Liver (tissue), 8 donors: ENCODE measurements at regions not wholly inside any gene's neighbourhood (a gene's known extent, or its start where the extent isn't known, plus 50 kb on each side); places are given as distances from the start of the nearest gene placed in this dataset.

Experiments
- DNase-seq: peaks from one replicate; pipeline ENCODE4 v3.0.0-alpha.2; 2017; ENCODE audit warnings: low spot score
- H3K27ac ChIP-seq, 2 donors: one replicate each; pipeline ENCODE4 v1.7.0; 2013; ENCODE audit warnings: inconsistent platforms in 2 of 2, low read length in 2 of 2, control low read depth in 1 of 2, low read depth in 1 of 2, mild to moderate bottlenecking in 1 of 2
- H3K27me3 ChIP-seq, 4 donors: one replicate each; pipeline versions ENCODE4 v1.6.1 to v1.7.0; 2013; ENCODE audit warnings: low read length in 3 of 4, inconsistent platforms in 1 of 4, mild to moderate bottlenecking in 1 of 4, moderate library complexity in 1 of 4; ENCODE audit not compliant: control insufficient read depth in 4 of 4, insufficient read depth in 4 of 4
- H3K36me3 ChIP-seq, 4 donors: one replicate each; pipeline versions ENCODE4 v1.6.1 to v1.7.0; 2013; ENCODE audit warnings: low read length in 3 of 4, mild to moderate bottlenecking in 3 of 4, low read depth in 1 of 4, moderate library complexity in 1 of 4; ENCODE audit not compliant: control insufficient read depth in 4 of 4, insufficient read depth in 3 of 4
- H3K4me1 ChIP-seq, 4 donors: one replicate each; pipeline versions ENCODE4 v1.6.1 to v1.7.0; 2013; ENCODE audit warnings: low read length in 3 of 4, mild to moderate bottlenecking in 3 of 4, moderate library complexity in 1 of 4; ENCODE audit not compliant: control insufficient read depth in 4 of 4, insufficient read depth in 4 of 4
- H3K4me3 ChIP-seq, 3 donors: one replicate each; pipeline versions ENCODE4 v1.6.1 to v1.7.0; 2013; ENCODE audit warnings: low read length in 3 of 3, control low read depth in 1 of 3, low read depth in 1 of 3, mild to moderate bottlenecking in 1 of 3
- H3K9ac ChIP-seq, 2 donors: one replicate each; pipeline ENCODE4 v1.7.0; 2013; ENCODE audit warnings: low read length in 2 of 2, mild to moderate bottlenecking in 2 of 2, moderate library complexity in 2 of 2, control low read depth in 1 of 2, low read depth in 1 of 2
- H3K9me3 ChIP-seq, 4 donors: one replicate each; pipeline versions ENCODE4 v1.6.1 to v1.7.0; 2013; ENCODE audit warnings: low read length in 3 of 4; ENCODE audit not compliant: control insufficient read depth in 4 of 4
- ATF3 ChIP-seq: IDR thresholded peaks from 2 replicates; pipeline ENCODE4 v1.6.1; 2016; ENCODE audit warnings: antibody characterized with exemption
- CTCF ChIP-seq: fragments of 150-350 bp; IDR thresholded peaks from 2 replicates; pipeline ENCODE4 v1.5.1; 2017; ENCODE audit warnings: improper control_type of control experiment, low read depth, low read length; ENCODE audit not compliant: missing input control
- EGR1 ChIP-seq, 2 donors: IDR thresholded peaks; 2 replicates each; pipeline ENCODE4 v1.6.1; 2016 to 2018; ENCODE audit warnings: antibody characterized with exemption in 2 of 2, low read depth in 2 of 2
- FOXA1 ChIP-seq: IDR thresholded peaks from 2 replicates; pipeline ENCODE4 v1.6.1; 2016; ENCODE audit warnings: antibody characterized with exemption
- GABPA ChIP-seq, 2 donors: IDR thresholded peaks in 1 of 2; conservative IDR thresholded peaks in 1 of 2; 2 replicates each; pipeline ENCODE4 v1.6.1; 2016; ENCODE audit warnings: antibody characterized with exemption in 2 of 2, mild to moderate bottlenecking in 1 of 2, moderate library complexity in 1 of 2
- HNF4A ChIP-seq, 2 donors: conservative IDR thresholded peaks; 2 replicates each; pipeline ENCODE4 v1.6.1; 2016; ENCODE audit warnings: antibody characterized with exemption in 2 of 2, mild to moderate bottlenecking in 2 of 2
- HNF4G ChIP-seq: IDR thresholded peaks from 2 replicates; pipeline ENCODE4 v1.6.1; 2016; ENCODE audit warnings: antibody characterized with exemption
- JUND ChIP-seq, 2 donors: IDR thresholded peaks; 2 replicates each; pipeline ENCODE4 v1.6.1; 2016; ENCODE audit warnings: antibody characterized with exemption in 2 of 2
- MAX ChIP-seq: IDR thresholded peaks from 2 replicates; pipeline ENCODE4 v1.6.1; 2016; ENCODE audit warnings: antibody characterized with exemption
- NR2F2 ChIP-seq: IDR thresholded peaks from 2 replicates; pipeline ENCODE4 v1.6.1; 2016; ENCODE audit warnings: antibody characterized with exemption
- RAD21 ChIP-seq, 2 donors: IDR thresholded peaks; 2 replicates each; pipeline ENCODE4 v1.6.1; 2016; ENCODE audit warnings: antibody characterized with exemption in 2 of 2, mild to moderate bottlenecking in 2 of 2
- REST ChIP-seq: IDR thresholded peaks from 2 replicates; pipeline ENCODE4 v1.6.1; 2016; ENCODE audit warnings: antibody characterized with exemption, mild to moderate bottlenecking
- RXRA ChIP-seq, 2 donors: IDR thresholded peaks; 2 replicates each; pipeline ENCODE4 v1.6.1; 2017 to 2018; ENCODE audit warnings: antibody characterized with exemption in 2 of 2, mild to moderate bottlenecking in 1 of 2
- SP1 ChIP-seq: IDR thresholded peaks from 2 replicates; pipeline ENCODE4 v1.6.1; 2018; ENCODE audit warnings: antibody characterized with exemption, mild to moderate bottlenecking
- TAF1 ChIP-seq: conservative IDR thresholded peaks from 2 replicates; pipeline ENCODE4 v1.6.1; 2016; ENCODE audit warnings: antibody characterized with exemption, mild to moderate bottlenecking
- YY1 ChIP-seq: IDR thresholded peaks from 2 replicates; pipeline ENCODE4 v1.6.1; 2016; ENCODE audit warnings: antibody characterized with exemption, mild to moderate bottlenecking
- ZBTB33 ChIP-seq: IDR thresholded peaks from 2 replicates; pipeline ENCODE4 v1.6.1; 2016; ENCODE audit warnings: antibody characterized with exemption
- whole genome bisulfite sequencing: extraction: QIAGEN DNeasy Blood & Tissue Kit; methylation state at CpG from one replicate; pipeline ENCODE4 v1.1.7; 2013; 5-methylcytosine and 5-hydroxymethylcytosine counted together
- donor health status: healthy.
- donor health status: healthy.
- donor health status: healthy.
- donor health status: healthy.
- donor health status: healthy.

GRCh38 chr4:167509551-167509950 is 275.3 kb upstream of the SPOCK3 start:
- no peak for DNase-seq
- WGBS: 71% methylated on average over 2 of the region's 2 CpGs
- no peak overlapping the region for H3K27ac ChIP-seq
- no peaks in the 10 kb centered on the region for H3K36me3 ChIP-seq
- TF ChIP-seq NR2F2: no peak
- no peak for TF ChIP-seq GABPA (IDR thresholded peaks at IDR 0.05 in 1 of 2, conservative IDR thresholded peaks at IDR 0.05 in 1 of 2)
- no peak for TF ChIP-seq REST
- TF ChIP-seq HNF4A (conservative IDR thresholded peaks at IDR 0.05): no peak
- TF ChIP-seq JUND (IDR thresholded peaks at IDR 0.05): no peak
- no peak for TF ChIP-seq ZBTB33
- no peak for TF ChIP-seq TAF1
- no peak for TF ChIP-seq MAX
- no peak for TF ChIP-seq SP1
- no peak for TF ChIP-seq ATF3
- H3K4me1 ChIP-seq: no peaks in the 10 kb centered on the region
- H3K9ac ChIP-seq: no peak overlapping the region
- peaks cover 0 to 2% (median 0%) of the 10 kb centered on the region in 4 donors for H3K9me3 ChIP-seq
- H3K4me3 ChIP-seq: no peak overlapping the region
- H3K27me3 ChIP-seq: no peaks in the 10 kb centered on the region

- Histone ChIP-seq H3K27me3 (no peaks in the 10 kb centered on the region), H3K4me3 (no peak overlapping the region), H3K27ac (no peak overlapping the region), H3K9ac (no peak overlapping the region), H3K36me3 (no peaks in the 10 kb centered on the region), H3K4me1 (no peaks in the 10 kb centered on the region), H3K9me3 (no peaks in the 10 kb centered on the region)
- no peak for DNase-seq
- TF ChIP-seq JUND (IDR thresholded peaks at IDR 0.05): no peak
- TF ChIP-seq HNF4A (conservative IDR thresholded peaks at IDR 0.05): no peak
- no peak for TF ChIP-seq MAX
- TF ChIP-seq GABPA (IDR thresholded peaks at IDR 0.05 in 1 of 2, conservative IDR thresholded peaks at IDR 0.05 in 1 of 2): no peak
- TF ChIP-seq FOXA1: no peak
- no peak for TF ChIP-seq HNF4G
- TF ChIP-seq TAF1: no peak
- TF ChIP-seq ATF3: no peak
- TF ChIP-seq REST: no peak
- no peak for TF ChIP-seq CTCF
- no peak for TF ChIP-seq RXRA (IDR thresholded peaks at IDR 0.05)
- TF ChIP-seq YY1: no peak
- TF ChIP-seq EGR1 (IDR thresholded peaks at IDR 0.05; ENCODE audit: low read depth in 2 of 2): no peak
- TF ChIP-seq ZBTB33: no peak
- no peak for TF ChIP-seq RAD21 (IDR thresholded peaks at IDR 0.05)
- WGBS: 69% methylated on average over 2 of the region's 2 CpGs
These were observed 289.8 kb upstream of the SPOCK3 start for GRCh38 chr4:167524091-167524490.
